CD8-positive, alpha-beta memory T cell (primary cell): ENCODE measurements at regions not wholly inside any gene's neighbourhood (a gene's known extent, or its start where the extent isn't known, plus 50 kb on each side); places are given as distances from the start of the nearest gene placed in this dataset.

Source experiments
- CTCF ChIA-PET: fragments of 350-600 bp; sonication (Branson Sonifier 250); formaldehyde crosslinking; loops from one replicate; lab custom pipeline; 2021; ENCODE audit warnings: antibody characterized with exemption; lab: Charles Lee
- POLR2A ChIA-PET: fragments of 350-600 bp; sonication (Branson Sonifier 250); formaldehyde crosslinking; loops from one replicate; lab custom pipeline; 2021; ENCODE audit warnings: antibody characterized with exemption; lab: Charles Lee
- DNase-seq, 5 donors: peaks; one replicate each; pipeline versions ENCODE4 v3.0.0 to v3.0.0-alpha.2; 2020 to 2022; ENCODE audit warnings: mixed read lengths in 1 of 5
- H3K27ac ChIP-seq: one replicate; pipeline ENCODE4 v1.7.0; 2013; ENCODE audit warnings: low read depth, mild to moderate bottlenecking, low read length, moderate library complexity
- H3K27me3 ChIP-seq: 2 replicates; pipeline ENCODE4 v1.7.0; 2013; ENCODE audit warnings: low read length, mild to moderate bottlenecking; ENCODE audit not compliant: insufficient read depth, poor library complexity, severe bottlenecking
- H3K36me3 ChIP-seq: 2 replicates; pipeline ENCODE4 v1.7.0; 2013; ENCODE audit warnings: mild to moderate bottlenecking, low read length, moderate library complexity; ENCODE audit not compliant: insufficient read depth
- H3K4me1 ChIP-seq: 2 replicates; pipeline ENCODE4 v1.7.0; 2013; ENCODE audit warnings: mild to moderate bottlenecking, low read length, moderate library complexity; ENCODE audit not compliant: insufficient read depth
- H3K4me3 ChIP-seq: 2 replicates; pipeline ENCODE4 v1.7.0; 2013; ENCODE audit warnings: mild to moderate bottlenecking, low read length
- H3K9me3 ChIP-seq: 2 replicates; pipeline ENCODE4 v1.7.0; 2013; ENCODE audit warnings: mild to moderate bottlenecking, low read length
- H3K27ac Mint-ChIP-seq, 8 donors: one replicate each; pipeline ENCODE4 v1.8.0; 2020 to 2021; ENCODE audit warnings: mixed read lengths in 8 of 8, mild to moderate bottlenecking in 6 of 8, inconsistent platforms in 3 of 8, moderate library complexity in 3 of 8
- H3K27me3 Mint-ChIP-seq, 2 donors: one replicate each; pipeline ENCODE4 v1.8.0; 2020 to 2021; ENCODE audit warnings: mixed read lengths in 2 of 2, mild to moderate bottlenecking in 1 of 2, moderate library complexity in 1 of 2
- H3K36me3 Mint-ChIP-seq, 3 donors: one replicate each; pipeline ENCODE4 v1.8.0; 2020 to 2021; ENCODE audit warnings: mixed read lengths in 3 of 3, inconsistent platforms in 1 of 3, mild to moderate bottlenecking in 1 of 3
- H3K4me1 Mint-ChIP-seq, 3 donors: one replicate each; pipeline ENCODE4 v1.8.0; 2020 to 2021; ENCODE audit warnings: mixed read lengths in 3 of 3, inconsistent platforms in 1 of 3, mild to moderate bottlenecking in 1 of 3
- H3K4me3 Mint-ChIP-seq, 7 donors: one replicate each; pipeline ENCODE4 v1.8.0; 2020 to 2021; ENCODE audit warnings: mixed read lengths in 7 of 7, mild to moderate bottlenecking in 6 of 7, moderate library complexity in 4 of 7, inconsistent platforms in 2 of 7
- H3K9me3 Mint-ChIP-seq, 5 donors: one replicate each; pipeline ENCODE4 v1.8.0; 2020 to 2022; ENCODE audit warnings: mixed read lengths in 5 of 5, mild to moderate bottlenecking in 3 of 5, moderate library complexity in 2 of 5, inconsistent platforms in 1 of 5

- H3K4me1 Mint-ChIP-seq: no peaks in the 10 kb centered on the region
- no peaks in the 10 kb centered on the region for H3K9me3 ChIP-seq
- no peaks in the 10 kb centered on the region for H3K4me1 ChIP-seq
- H3K36me3 Mint-ChIP-seq: peaks cover 0 to under 1% (median 0%) of the 10 kb centered on the region in 3 donors
- ChIA-PET POLR2A (no interaction called here), CTCF (no interaction called here)
- H3K27ac Mint-ChIP-seq: no peak overlapping the region
- no peak overlapping the region for H3K4me3 ChIP-seq
- no peak overlapping the region for H3K27ac ChIP-seq
- DNase-seq: no peak
- H3K27me3 Mint-ChIP-seq: peaks cover 5 to 14% of the 10 kb centered on the region in 2 donors
- H3K36me3 ChIP-seq: no peaks in the 10 kb centered on the region
- H3K4me3 Mint-ChIP-seq: no peak overlapping the region
- no peaks in the 10 kb centered on the region for H3K27me3 ChIP-seq
- peaks cover 0 to 1% (median 0%) of the 10 kb centered on the region in 5 donors for H3K9me3 Mint-ChIP-seq
These were observed 245.3 kb upstream of the CELF2 start for GRCh38 chr10:10772411-10772810.

GRCh38 chr10:10772874-10773508 lies 244.7 kb upstream of the CELF2 start:
- H3K27ac Mint-ChIP-seq: no peak overlapping the region
- Histone ChIP-seq H3K36me3 (no peaks in the 10 kb centered on the region), H3K4me1 (no peaks in the 10 kb centered on the region), H3K27me3 (no peaks in the 10 kb centered on the region), H3K9me3 (no peaks in the 10 kb centered on the region), H3K27ac (no peak overlapping the region), H3K4me3 (no peak overlapping the region)
- peaks cover 5 to 20% of the 10 kb centered on the region in 2 donors for H3K27me3 Mint-ChIP-seq
- CTCF ChIA-PET: no interaction called here
- POLR2A ChIA-PET: no interaction called here
- H3K4me3 Mint-ChIP-seq: no peak overlapping the region
- H3K4me1 Mint-ChIP-seq: no peaks in the 10 kb centered on the region
- H3K36me3 Mint-ChIP-seq: peaks cover 0 to 5% (median 0%) of the 10 kb centered on the region in 3 donors
- DNase-seq: no peak
- H3K9me3 Mint-ChIP-seq: peaks cover 0 to 4% (median 0%) of the 10 kb centered on the region in 5 donors

GRCh38 chr10:10774416-10774815 lies 243.3 kb upstream of the CELF2 start:
- Mint-ChIP-seq H3K27me3 (peaks cover 5 to 27% of the 10 kb centered on the region in 2 donors), H3K4me1 (no peaks in the 10 kb centered on the region), H3K27ac (no peak overlapping the region), H3K9me3 (peaks cover 0 to 4% (median 0%) of the 10 kb centered on the region in 5 donors), H3K4me3 (no peak overlapping the region), H3K36me3 (peaks cover 0 to 5% (median 0%) of the 10 kb centered on the region in 3 donors)
- ChIA-PET CTCF (no interaction called here), POLR2A (no interaction called here)
- H3K4me3 ChIP-seq: no peak overlapping the region
- no peak for DNase-seq
- H3K27me3 ChIP-seq: no peaks in the 10 kb centered on the region
- H3K4me1 ChIP-seq: no peaks in the 10 kb centered on the region
- no peaks in the 10 kb centered on the region for H3K36me3 ChIP-seq
- no peak overlapping the region for H3K27ac ChIP-seq
- no peaks in the 10 kb centered on the region for H3K9me3 ChIP-seq

- no peaks in the 10 kb centered on the region for H3K4me1 Mint-ChIP-seq
- CTCF ChIA-PET: no interaction called here
- POLR2A ChIA-PET: no interaction called here
These were observed 241.3 kb upstream of the CELF2 start for GRCh38 chr10:10776363-10776762.

GRCh38 chr10:10777279-10777678 lies 240.4 kb upstream of the CELF2 start:
- H3K4me3 ChIP-seq: no peak overlapping the region
- no peaks in the 10 kb centered on the region for H3K9me3 ChIP-seq
- H3K36me3 ChIP-seq: no peaks in the 10 kb centered on the region
- CTCF ChIA-PET: no interaction called here
- POLR2A ChIA-PET: no interaction called here
- no peaks in the 10 kb centered on the region for H3K4me1 ChIP-seq
- no peak overlapping the region for H3K4me3 Mint-ChIP-seq
- H3K27me3 Mint-ChIP-seq: peaks cover 2 to 27% of the 10 kb centered on the region in 2 donors
- no peak overlapping the region for H3K27ac ChIP-seq
- no peak for DNase-seq
- peaks cover 0 to 5% (median 0%) of the 10 kb centered on the region in 3 donors for H3K36me3 Mint-ChIP-seq
- H3K4me1 Mint-ChIP-seq: no peaks in the 10 kb centered on the region
- H3K9me3 Mint-ChIP-seq: peaks cover 0 to 6% (median 0%) of the 10 kb centered on the region in 5 donors
- no peak overlapping the region for H3K27ac Mint-ChIP-seq
- no peaks in the 10 kb centered on the region for H3K27me3 ChIP-seq

More at GRCh38 chr10:10776363-10776762, 241.3 kb upstream of the CELF2 start:
- no peak overlapping the region for H3K4me3 Mint-ChIP-seq
- Histone ChIP-seq H3K9me3 (no peaks in the 10 kb centered on the region), H3K4me3 (no peak overlapping the region), H3K36me3 (no peaks in the 10 kb centered on the region), H3K4me1 (no peaks in the 10 kb centered on the region), H3K27me3 (no peaks in the 10 kb centered on the region), H3K27ac (no peak overlapping the region)
- no peak overlapping the region for H3K27ac Mint-ChIP-seq
- DNase-seq: no peak
- peaks cover 0 to 5% (median 0%) of the 10 kb centered on the region in 3 donors for H3K36me3 Mint-ChIP-seq
- peaks cover 0 to 6% (median 0%) of the 10 kb centered on the region in 5 donors for H3K9me3 Mint-ChIP-seq
- peaks cover 4 to 23% of the 10 kb centered on the region in 2 donors for H3K27me3 Mint-ChIP-seq

GRCh38 chr10:10777723-10778122 lies 239.9 kb upstream of the CELF2 start:
- ChIA-PET CTCF (no interaction called here), POLR2A (no interaction called here)
- Histone ChIP-seq H3K4me1 (no peaks in the 10 kb centered on the region), H3K27me3 (no peaks in the 10 kb centered on the region), H3K36me3 (no peaks in the 10 kb centered on the region), H3K27ac (no peak overlapping the region), H3K9me3 (no peaks in the 10 kb centered on the region), H3K4me3 (no peak overlapping the region)
- H3K27me3 Mint-ChIP-seq: peaks cover 2 to 28% of the 10 kb centered on the region in 2 donors
- DNase-seq: no peak
- peaks cover 0 to 5% (median 0%) of the 10 kb centered on the region in 3 donors for H3K36me3 Mint-ChIP-seq
- peak overlapping the region in 1 of 8 donors; percentile 74 for H3K27ac Mint-ChIP-seq
- peaks cover 0 to 6% (median 0%) of the 10 kb centered on the region in 5 donors for H3K9me3 Mint-ChIP-seq
- H3K4me1 Mint-ChIP-seq: no peaks in the 10 kb centered on the region
- no peak overlapping the region for H3K4me3 Mint-ChIP-seq

GRCh38 chr10:10778959-10779358 lies 238.7 kb upstream of the CELF2 start:
- no peak for DNase-seq
- no peaks in the 10 kb centered on the region for H3K4me1 Mint-ChIP-seq
- H3K9me3 ChIP-seq: no peaks in the 10 kb centered on the region
- H3K27ac ChIP-seq: no peak overlapping the region
- no peak overlapping the region for H3K4me3 ChIP-seq
- peaks cover 0 to 6% (median 0%) of the 10 kb centered on the region in 5 donors for H3K9me3 Mint-ChIP-seq
- no peak overlapping the region for H3K4me3 Mint-ChIP-seq
- peaks cover 0 to 5% (median 0%) of the 10 kb centered on the region in 3 donors for H3K36me3 Mint-ChIP-seq
- H3K27ac Mint-ChIP-seq: no peak overlapping the region
- H3K27me3 Mint-ChIP-seq: peaks cover 4 to 34% of the 10 kb centered on the region in 2 donors
- POLR2A ChIA-PET: no interaction called here
- CTCF ChIA-PET: no interaction called here
- H3K36me3 ChIP-seq: no peaks in the 10 kb centered on the region
- no peaks in the 10 kb centered on the region for H3K4me1 ChIP-seq
- H3K27me3 ChIP-seq: no peaks in the 10 kb centered on the region

GRCh38 chr10:10779511-10779910 lies 238.2 kb upstream of the CELF2 start:
- no peaks in the 10 kb centered on the region for H3K36me3 ChIP-seq
- H3K9me3 ChIP-seq: no peaks in the 10 kb centered on the region
- DNase-seq: no peak
- Mint-ChIP-seq H3K4me3 (no peak overlapping the region), H3K27ac (no peak overlapping the region), H3K9me3 (peaks cover 0 to 6% (median 1%) of the 10 kb centered on the region in 5 donors), H3K4me1 (no peaks in the 10 kb centered on the region), H3K27me3 (peaks cover 4 to 35% of the 10 kb centered on the region in 2 donors), H3K36me3 (peaks cover 0 to 5% (median 0%) of the 10 kb centered on the region in 3 donors)
- H3K27ac ChIP-seq: no peak overlapping the region
- ChIA-PET POLR2A (no interaction called here), CTCF (no interaction called here)
- H3K27me3 ChIP-seq: no peaks in the 10 kb centered on the region
- no peaks in the 10 kb centered on the region for H3K4me1 ChIP-seq
- H3K4me3 ChIP-seq: no peak overlapping the region
